Stimulated activated CD8-positive, alpha-beta memory T cell treated with anti-CD3 and anti-CD28 coated beads, Interleukin-15, amount 100 ng/mL, for 1 hour (primary cell): ENCODE measurements at regions not wholly inside any gene's neighbourhood (a gene's known extent, or its start where the extent isn't known, plus 50 kb on each side); places are given as distances from the start of the nearest gene placed in this dataset.
"Not testable (repeated sequence)": the region's sequence is repeated elsewhere in the genome, so short reads cannot be mapped to it uniquely, and the experiment has no call there.

ENCODE experiments used
- DNase-seq: peaks from one replicate; pipeline ENCODE4 v3.0.0-alpha.2; 2020; ENCODE audit warnings: low read depth

GRCh38 chr11:87971354-87971753, 203.9 kb downstream of the RAB38 start:
- DNase-seq: no peak

GRCh38 chr11:87970762-87971161, 204.5 kb downstream of the RAB38 start:
- DNase-seq: no peak

GRCh38 chr11:87967459-87967858, 207.8 kb downstream of the RAB38 start:
- no peak for DNase-seq

- no peak for DNase-seq
Measured at GRCh38 chr11:87966694-87967093, 208.5 kb downstream of the RAB38 start.

GRCh38 chr11:87966216-87966615, 209.0 kb downstream of the RAB38 start:
- DNase-seq: no peak

GRCh38 chr11:87961606-87962005, 213.6 kb downstream of the RAB38 start:
- DNase-seq: no peak

GRCh38 chr11:87957961-87958360, 217.3 kb downstream of the RAB38 start:
- no peak for DNase-seq

- DNase-seq: no peak
Measured at GRCh38 chr11:87954476-87954875, 220.8 kb downstream of the RAB38 start.

GRCh38 chr11:87942786-87943185, 232.5 kb downstream of the RAB38 start:
- DNase-seq: no peak

GRCh38 chr11:87934182-87934581, 241.1 kb downstream of the RAB38 start:
- no peak for DNase-seq

- DNase-seq: no peak
Measured at GRCh38 chr11:87926250-87926970, 248.8 kb downstream of the RAB38 start.

GRCh38 chr11:87924125-87924524, 251.1 kb downstream of the RAB38 start:
- no peak for DNase-seq

GRCh38 chr11:87917111-87917510, 258.1 kb downstream of the RAB38 start:
- no peak for DNase-seq

- DNase-seq: no peak
Measured at GRCh38 chr11:87909178-87909577, 266.1 kb downstream of the RAB38 start.

GRCh38 chr11:87908086-87908485, 267.2 kb downstream of the RAB38 start:
- DNase-seq: no peak

GRCh38 chr11:87903345-87903744, 271.9 kb downstream of the RAB38 start:
- DNase-seq: no peak

- DNase-seq: no peak
Measured at GRCh38 chr11:87901341-87901740, 273.9 kb downstream of the RAB38 start.

- DNase-seq: no peak
Measured at GRCh38 chr11:87897921-87898320, 277.3 kb downstream of the RAB38 start.

GRCh38 chr11:87897071-87897470, 278.2 kb downstream of the RAB38 start:
- DNase-seq: no peak

- DNase-seq: no peak
Measured at GRCh38 chr11:87894961-87895360, 280.3 kb downstream of the RAB38 start.

- DNase-seq: no peak
Measured at GRCh38 chr11:87892291-87892690, 283.0 kb downstream of the RAB38 start.

GRCh38 chr11:87889126-87889525, 286.1 kb downstream of the RAB38 start:
- DNase-seq: no peak

- not testable (repeated sequence) for DNase-seq
Measured at GRCh38 chr11:87885084-87885483, 290.2 kb downstream of the RAB38 start.

- DNase-seq: no peak
Measured at GRCh38 chr11:87879118-87879517, 296.1 kb downstream of the RAB38 start.
